GM19351 (cell line): ENCODE measurements at regions not wholly inside any gene's neighbourhood (a gene's known extent, or its start where the extent isn't known, plus 50 kb on each side); places are given as distances from the start of the nearest gene placed in this dataset.

Experiments used
- ATAC-seq: cut with Tn5 transposase; IDR thresholded peaks from one replicate; pipeline ENCODE4 v1.9.1; 2021; ENCODE audit warnings: mild to moderate bottlenecking, moderate library complexity; ENCODE audit not compliant: unreplicated experiment

GRCh38 chr20:24790746-24791283 lies 158.3 kb upstream of the CST7 start:
- ATAC-seq: no peak

DNA sequence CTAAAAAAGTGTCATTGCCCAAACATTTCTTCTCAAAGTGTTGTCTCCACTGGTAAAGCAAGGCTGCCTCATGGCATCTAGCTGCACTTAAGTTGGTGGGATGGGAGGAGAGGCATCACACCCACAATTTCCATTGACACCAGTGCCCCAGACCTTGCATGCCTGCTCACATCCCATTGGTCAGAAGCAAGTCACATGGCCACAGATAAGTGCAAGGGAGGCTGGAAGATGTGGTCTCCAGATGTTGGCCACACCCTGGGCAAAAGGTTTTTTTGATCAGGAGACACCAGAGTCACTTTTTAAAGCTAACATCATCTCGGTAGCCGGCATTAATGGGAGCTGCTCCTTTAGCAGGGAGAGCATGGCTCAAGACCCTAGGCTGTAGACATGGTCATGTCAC lies 157.1 kb upstream of the CST7 start:
- no peak for ATAC-seq

DNA sequence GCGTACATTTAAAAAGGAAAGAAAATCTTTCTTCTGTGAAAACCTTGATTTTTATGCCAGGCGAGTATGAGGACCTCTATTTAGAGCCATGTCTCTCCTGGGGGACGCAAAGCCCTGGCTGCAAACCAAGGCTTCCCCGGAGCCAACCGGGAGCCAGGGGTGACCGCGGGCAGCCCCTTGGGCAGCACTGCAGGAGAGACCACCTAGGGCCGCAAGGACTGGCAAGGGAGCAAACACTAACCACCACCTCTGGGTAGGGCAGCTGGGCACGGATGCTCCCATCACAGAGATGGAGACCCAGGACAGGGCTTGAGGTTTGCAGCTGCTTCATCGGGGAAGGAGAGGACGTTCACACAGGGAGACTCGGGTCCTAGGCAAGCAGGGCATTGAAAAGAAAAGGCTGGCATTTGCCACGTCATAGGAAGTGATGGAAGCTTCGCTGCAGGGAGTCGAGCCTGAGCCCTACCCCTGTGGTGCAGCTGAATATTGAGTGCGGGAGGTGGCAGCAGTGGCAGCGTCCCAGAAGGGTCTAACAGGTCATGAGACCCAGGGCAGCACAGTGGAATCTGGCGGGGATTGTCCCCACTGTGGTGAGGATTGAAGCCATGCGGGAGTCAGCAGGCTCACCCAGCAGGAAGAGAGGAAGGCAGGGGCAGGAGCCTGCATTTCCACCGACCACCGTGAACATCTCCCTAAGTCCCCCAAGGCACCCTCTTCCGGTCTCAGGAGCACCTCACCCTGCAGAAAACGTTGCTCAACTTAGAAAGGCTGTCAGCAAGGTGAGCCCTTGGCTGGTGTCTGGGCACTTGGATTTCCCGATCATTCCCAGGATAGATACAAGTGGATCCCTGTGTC lies 156.2 kb upstream of the CST7 start:
- ATAC-seq: no peak

- ATAC-seq: no peak
Measured at GRCh38 chr20:24795436-24795835, 153.6 kb upstream of the CST7 start.

GRCh38 chr20:24796236-24796635 lies 152.8 kb upstream of the CST7 start:
- ATAC-seq: no peak

DNA sequence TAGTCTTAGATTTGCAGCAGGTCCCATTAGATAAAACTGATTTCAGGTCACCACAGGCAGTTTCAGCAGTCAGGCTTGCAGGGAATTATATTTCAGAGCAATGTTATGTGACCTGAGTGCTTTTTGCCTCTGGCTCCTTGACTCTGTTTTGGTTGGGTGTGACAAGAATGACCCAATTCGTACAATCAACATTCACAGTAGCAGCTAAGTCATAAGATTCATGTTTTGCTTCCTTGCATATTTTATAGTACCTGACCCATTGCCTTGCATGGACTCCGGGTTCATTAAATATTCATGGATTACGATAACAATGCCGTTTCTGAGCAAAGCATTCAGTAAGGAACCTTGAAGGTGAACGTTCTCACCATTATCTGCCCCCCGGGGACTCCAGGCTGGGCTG lies 152.0 kb upstream of the CST7 start:
- ATAC-seq: no peak

DNA sequence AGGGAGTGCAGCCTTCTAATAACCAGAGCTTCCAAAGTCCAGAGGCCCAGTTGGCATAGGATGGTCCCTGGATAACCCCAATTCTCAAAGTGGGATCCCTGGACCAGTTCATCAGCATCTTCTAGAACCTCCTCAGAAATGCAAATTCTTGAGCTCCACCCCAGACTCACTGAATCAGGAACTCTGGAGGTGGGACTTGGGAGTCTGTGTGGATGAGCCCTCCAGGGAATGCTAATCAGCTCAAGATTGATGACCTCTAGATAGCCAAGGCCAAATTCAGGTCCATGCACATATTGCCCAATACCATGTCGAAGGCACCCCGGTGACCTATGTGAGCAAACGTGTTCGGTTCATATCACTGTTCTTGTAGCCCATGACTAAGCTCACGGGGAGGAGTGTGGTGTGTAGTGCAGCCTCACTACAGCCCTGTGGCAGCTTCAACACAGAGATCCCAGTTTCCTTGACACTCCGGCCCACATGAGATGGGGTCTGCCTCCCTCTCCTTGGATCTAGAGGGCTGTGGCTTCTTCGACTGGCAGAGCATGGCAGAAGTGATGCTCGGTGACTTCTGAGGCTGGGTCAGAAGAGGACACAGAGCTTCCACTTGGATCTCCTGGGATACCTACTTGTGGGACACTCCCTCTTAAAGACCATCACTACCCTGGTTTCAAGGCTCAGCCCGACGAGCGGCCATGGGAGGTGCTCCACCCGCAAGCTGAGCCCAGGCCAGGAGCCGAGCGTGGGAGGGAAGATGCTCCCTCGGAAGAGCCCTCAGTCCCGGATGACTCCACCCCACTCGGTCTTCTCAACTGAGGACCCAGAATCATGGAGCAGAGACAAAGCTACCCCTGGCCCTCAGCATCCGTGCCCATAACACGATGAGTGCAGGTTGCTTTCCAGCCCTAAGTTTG lies 151.1 kb upstream of the CST7 start:
- no peak for ATAC-seq

GRCh38 chr20:24798930-24799705 lies 150.0 kb upstream of the CST7 start:
- ATAC-seq: no peak

DNA sequence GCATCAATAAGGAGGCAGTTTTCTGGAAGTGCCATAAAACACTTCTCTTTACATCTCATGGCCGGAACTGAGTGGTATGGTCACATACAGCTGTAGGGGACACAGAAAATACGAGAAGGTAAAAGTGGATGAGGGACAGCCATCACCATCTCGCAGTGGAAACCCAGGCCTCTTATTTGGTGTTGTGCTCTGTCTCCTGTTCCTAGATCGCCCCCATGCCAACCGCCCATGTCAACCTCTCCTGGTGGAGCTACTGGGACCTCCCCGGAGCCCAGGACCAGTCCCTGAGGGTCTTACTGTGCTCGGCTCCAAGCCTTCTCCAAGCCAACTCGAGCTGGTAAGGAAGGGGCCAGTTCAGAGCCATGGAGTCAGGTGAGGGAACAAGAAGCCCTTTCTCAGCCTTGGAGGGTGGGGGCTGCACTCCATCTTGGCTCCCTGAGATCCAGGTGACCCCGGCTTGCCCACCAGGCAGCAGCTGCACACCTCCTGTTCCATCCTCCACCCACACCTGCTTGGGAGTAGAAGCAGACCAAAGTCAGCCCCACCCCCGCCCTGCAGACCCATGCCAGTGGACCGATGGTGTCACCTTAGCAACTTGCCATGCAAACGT lies 149.0 kb upstream of the CST7 start:
- no peak for ATAC-seq

DNA sequence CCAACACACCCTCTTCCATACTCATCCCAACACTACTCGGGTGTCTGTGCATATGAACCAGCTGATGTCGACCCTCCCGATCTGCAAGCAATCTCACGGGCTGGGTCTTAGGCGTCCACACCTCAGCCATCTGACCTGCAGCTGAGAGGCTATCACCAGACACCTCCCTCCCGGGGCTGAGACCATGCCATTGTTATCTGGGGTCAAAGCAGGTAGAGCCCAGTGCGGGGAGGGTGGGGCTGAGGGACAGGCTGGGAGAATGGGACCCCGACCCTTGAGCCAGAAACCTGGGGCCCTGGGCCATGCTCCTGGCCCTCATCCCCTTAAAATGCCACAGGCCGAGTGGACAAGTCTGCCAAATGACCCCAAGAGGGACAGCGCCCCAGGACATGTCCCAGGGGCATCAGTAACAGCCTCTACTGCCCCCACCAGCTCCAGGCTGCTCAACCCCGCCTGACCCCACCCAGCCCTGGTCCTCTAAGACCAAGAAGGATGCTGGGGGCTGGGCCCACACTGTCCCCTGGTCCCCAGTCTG lies 146.7 kb upstream of the CST7 start:
- no peak for ATAC-seq

DNA sequence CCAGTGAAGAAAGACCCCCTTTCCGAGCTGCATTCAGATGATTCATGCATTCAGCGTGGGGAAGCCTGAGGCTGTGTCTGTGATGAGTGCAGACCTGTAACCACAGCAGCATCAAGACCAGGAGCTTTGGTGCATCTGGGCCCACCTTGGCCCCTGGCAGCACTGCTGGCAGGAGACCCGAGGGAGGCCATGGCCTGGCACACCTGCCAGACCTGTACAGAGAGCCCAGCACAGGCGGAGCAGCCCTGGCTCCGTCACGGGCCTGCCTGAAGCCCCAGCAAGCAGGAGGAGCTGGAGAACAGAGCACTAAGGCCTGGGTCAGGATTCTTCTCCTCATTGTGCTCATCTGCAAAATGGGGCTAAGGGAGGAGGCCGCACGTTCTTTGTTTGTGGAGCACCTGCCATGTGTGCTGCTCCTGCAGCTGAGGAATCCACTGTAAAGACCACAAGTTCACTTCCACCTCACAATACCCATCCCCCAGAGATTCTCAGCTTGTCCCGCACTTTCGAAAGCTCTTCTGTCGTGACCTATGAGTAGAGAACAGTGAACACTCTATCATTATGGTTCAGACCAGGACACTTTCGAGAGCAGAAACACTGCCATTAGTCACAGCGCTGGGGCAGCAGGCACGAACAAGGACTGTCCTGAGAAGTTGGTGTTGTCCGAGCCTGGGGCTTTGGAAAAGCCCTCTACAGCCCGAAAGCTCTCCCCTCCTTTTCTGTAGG lies 144.4 kb upstream of the CST7 start:
- ATAC-seq: no peak

DNA sequence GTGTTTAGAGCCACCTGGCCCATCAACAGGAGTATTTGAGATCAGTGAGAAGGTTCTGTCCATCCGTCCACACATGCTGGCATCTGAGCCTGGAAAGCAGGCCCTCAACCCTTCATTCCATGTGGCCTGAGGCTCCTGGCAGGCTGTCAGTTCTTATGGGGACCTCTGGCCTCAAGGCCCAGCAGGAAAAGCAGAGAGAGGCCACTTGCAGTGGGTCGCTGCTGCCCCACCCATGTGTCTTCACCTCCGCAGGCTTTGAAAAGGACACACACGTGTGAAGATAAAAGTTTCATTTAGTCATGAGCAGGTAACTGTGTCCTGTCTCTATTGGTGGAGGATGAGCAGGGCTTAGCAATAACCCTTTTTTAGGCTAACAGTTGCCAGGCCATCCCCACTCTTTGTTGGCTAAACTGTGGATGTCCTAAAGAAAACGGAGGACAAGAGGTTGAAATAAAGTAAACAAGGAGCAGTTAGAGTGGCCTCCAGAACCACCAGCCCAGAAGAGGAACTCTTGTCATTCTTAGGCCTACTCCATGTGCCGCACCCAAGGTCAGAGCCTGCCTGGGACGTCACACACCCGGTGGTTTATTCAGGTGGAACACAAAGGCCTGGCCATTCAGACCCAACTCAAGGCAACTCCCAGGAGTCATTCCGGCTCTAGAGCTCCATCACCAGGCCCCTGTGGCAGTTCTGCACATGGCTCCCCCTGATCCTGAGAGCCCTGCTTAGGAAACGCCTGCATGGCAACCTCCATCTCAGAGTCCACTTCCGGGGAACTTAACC lies 143.4 kb upstream of the CST7 start:
- ATAC-seq: no peak

DNA sequence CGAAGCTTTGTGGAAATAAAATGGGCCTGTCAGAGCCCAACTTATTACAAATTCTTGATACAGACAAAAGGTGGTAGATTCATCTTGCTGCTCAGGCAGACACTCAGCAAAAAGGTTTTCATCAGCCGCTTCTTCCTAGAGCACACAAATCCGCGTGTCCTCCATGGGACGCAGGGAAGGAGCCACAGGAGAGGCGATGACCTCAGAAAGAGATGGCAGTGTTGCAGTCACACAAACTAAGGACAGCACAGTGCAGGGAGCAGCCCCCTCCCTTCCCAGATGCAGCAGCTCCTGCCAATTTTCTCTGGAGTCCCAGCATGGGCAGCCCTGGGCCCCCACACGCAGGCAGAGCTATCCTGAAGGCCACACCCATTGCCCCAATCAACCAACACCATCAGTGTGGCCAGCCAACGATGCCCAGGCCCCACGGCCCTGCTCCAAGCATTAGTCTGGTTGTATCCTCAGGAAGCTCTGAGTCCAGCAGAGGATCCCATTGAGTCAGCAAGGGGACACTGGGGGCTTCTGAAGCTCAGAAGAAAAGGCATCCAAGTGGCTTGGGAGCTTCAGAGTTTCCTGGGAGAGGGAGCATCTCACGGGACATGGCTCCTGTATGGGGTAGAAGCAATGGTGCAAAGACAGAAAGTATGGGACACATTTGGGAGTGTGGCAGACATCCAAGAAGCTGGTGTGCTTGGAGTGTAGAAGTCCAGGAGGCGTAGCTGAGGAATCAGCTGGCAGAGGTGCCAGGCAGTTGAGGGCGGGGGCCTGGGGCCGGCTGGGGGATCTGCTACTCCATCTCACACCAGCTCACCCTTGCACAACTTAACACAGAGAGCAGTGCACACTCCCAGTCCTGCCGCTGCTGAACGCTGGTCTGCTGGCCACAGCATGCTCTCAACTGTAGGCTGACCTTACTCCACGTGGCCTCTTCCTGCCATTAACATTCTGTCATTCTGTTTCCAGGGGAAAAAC lies 142.1 kb upstream of the CST7 start:
- no peak for ATAC-seq

GRCh38 chr20:24808616-24809015 lies 140.5 kb upstream of the CST7 start:
- ATAC-seq: no peak

DNA sequence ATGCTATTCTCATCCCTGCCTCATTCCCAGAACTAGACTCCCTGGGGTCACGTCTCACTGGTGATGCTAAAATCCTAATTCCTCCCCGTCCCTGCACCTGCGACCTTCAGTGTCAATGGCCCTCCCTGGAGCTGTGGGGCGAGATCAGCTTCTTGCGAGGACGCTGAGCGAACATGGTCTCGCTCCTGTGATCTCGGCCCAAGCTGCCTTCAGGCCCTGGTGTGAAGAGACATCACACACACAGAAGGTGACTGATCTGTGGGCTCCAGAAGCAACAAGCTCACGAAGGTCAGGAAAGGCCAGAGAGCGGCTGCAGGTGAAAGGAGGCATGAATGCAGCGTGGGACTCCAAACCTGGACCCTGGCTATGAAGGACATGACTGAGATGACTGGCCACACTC lies 139.5 kb upstream of the CST7 start:
- no peak for ATAC-seq

DNA sequence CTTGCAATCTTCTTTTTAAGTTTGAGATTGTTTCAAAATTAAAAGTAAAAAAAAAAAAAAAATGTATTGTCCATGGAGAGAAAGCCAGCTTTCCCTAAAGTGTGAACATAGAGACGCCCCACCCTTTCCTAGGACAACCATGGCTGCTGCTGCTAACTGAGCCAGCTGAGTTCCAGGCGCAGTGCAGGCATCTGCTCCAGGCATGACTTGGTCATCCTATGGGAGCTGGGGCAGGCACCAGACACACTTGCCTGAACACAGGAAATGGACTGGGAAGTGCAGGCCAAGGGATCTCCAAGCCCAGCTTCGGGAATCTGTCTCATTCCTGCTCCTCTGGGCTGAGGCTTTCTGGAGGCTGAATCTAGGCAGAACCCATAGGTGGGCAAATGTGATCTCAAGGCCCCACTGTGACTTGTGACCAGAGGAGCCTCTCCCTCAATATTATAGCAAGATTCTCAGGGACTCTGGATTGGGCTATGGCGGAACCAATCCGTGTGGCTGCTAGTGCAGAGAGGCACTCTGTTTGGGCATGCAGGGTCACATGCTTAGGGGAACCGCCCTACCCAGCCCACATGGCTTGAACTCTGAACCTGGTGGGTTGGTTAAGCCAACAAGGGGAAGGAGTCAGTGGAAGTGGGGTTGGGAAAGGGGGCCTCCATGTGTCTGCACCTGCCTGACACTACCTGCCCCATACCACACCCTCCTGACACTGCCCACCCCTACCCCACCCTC lies 138.2 kb upstream of the CST7 start:
- ATAC-seq: no peak

DNA sequence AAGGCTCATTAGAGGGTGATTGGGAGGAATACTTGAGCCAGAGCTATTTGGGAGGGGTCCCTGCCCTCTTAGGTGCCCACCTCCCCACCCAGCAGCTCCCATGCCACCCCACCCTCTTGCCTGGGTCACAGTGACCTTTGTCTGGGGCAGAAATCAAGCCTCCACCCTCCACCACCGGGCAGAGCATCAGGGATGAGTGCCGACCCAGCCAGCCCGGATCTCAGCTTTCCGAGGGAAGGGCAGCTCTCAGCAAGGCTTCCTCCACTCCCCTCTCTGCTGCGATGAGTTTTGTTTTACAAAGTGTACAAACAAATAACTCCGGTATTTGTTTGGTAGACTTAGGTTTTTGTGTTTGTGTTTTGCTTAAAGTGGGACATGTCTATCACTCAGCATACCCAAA lies 136.7 kb upstream of the CST7 start:
- ATAC-seq: no peak
